GM06990 (cell line): ENCODE measurements at regions not wholly inside any gene's neighbourhood (a gene's known extent, or its start where the extent isn't known, plus 50 kb on each side); places are given as distances from the start of the nearest gene placed in this dataset.

ENCODE experiments used
- DNase-seq: peaks from one replicate; pipeline ENCODE4 v3.0.0-alpha.2; 2011; ENCODE audit not compliant: insufficient read length; ENCODE audit errors: extremely low read depth
- H3K27me3 ChIP-seq: replicated peaks from 2 replicates; pipeline ENCODE4 v1.6.0; 2011; ENCODE audit warnings: low read length; ENCODE audit not compliant: control insufficient read depth, insufficient read depth
- H3K36me3 ChIP-seq: 2 replicates; pipeline ENCODE4 v1.5.1; 2011; ENCODE audit warnings: low read length; ENCODE audit not compliant: control insufficient read depth, insufficient read depth
- H3K4me3 ChIP-seq: replicated peaks from 2 replicates; pipeline ENCODE4 v1.5.1; 2011; ENCODE audit warnings: low read depth, mild to moderate bottlenecking, control low read depth, low read length
- TF ChIP-seq, protein P1 (sequence below): IDR thresholded peaks from 2 replicates; pipeline ENCODE4 v1.5.1; 2011; ENCODE audit warnings: low read length, control low read depth, mild to moderate bottlenecking, inconsistent platforms; ENCODE audit not compliant: insufficient read depth, poor library complexity, severe bottlenecking

DNA sequence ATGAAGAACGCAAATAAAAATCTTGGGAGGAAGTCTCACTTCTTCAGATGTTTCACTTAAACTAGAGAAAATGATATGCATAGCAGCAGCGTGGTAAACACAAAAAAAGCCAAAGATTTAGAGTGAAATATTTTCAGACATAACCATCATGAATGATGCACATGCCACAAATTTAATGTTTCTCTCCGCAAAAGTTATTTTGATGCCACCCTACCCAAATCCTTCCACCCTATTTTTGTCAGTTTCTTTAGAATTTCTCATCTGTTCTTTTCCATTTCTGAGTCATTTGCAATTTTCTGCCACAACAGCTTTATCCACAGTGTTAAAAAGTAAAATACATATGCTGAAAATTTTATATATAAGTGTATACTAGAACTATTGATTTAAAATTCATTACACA, 1663.7 kb upstream of the ADGRL3 start:
- DNase-seq, result no peak
- H3K36me3 ChIP-seq, result no peaks in the 10 kb centered on the region
- no peaks in the 10 kb centered on the region for H3K27me3 ChIP-seq
- no peak overlapping the region for H3K4me3 ChIP-seq
- TF ChIP-seq, protein P1, sequence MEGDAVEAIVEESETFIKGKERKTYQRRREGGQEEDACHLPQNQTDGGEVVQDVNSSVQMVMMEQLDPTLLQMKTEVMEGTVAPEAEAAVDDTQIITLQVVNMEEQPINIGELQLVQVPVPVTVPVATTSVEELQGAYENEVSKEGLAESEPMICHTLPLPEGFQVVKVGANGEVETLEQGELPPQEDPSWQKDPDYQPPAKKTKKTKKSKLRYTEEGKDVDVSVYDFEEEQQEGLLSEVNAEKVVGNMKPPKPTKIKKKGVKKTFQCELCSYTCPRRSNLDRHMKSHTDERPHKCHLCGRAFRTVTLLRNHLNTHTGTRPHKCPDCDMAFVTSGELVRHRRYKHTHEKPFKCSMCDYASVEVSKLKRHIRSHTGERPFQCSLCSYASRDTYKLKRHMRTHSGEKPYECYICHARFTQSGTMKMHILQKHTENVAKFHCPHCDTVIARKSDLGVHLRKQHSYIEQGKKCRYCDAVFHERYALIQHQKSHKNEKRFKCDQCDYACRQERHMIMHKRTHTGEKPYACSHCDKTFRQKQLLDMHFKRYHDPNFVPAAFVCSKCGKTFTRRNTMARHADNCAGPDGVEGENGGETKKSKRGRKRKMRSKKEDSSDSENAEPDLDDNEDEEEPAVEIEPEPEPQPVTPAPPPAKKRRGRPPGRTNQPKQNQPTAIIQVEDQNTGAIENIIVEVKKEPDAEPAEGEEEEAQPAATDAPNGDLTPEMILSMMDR, result no peak

DNA sequence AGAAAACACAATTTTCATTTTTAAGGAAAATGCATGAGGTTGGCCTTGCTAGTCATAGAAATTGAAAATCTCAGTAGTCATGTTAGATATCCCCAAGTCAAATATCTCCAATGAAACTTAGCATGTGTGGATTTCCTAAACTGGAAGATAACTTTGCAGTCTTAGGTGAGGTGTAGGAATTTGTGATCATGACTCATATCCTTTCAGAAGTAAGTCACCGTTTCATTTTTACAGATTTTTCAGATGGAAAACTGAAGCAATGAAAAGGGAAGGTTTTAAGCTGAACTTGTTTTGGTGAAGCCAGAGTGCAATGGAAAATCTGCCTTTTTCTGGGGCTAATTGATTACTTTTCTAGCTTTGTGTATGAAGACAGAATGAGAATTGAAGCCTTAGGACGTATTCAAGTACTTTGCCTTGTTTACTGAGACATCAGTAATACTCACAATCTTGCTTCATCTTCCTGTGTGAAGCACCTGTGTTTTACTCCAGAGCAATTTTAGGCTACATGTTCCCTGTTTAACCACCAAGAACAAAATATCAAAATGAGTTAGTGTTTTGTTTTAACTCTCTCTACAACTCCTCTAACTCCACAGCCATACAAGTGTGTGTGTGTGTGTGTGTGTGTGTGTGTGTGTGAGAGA, 1662.8 kb upstream of the ADGRL3 start:
- Histone ChIP-seq H3K27me3 (no peaks in the 10 kb centered on the region), H3K4me3 (no peak overlapping the region), H3K36me3 (no peaks in the 10 kb centered on the region)
- DNase-seq, result no peak
- TF ChIP-seq, protein P1, result no peak

DNA sequence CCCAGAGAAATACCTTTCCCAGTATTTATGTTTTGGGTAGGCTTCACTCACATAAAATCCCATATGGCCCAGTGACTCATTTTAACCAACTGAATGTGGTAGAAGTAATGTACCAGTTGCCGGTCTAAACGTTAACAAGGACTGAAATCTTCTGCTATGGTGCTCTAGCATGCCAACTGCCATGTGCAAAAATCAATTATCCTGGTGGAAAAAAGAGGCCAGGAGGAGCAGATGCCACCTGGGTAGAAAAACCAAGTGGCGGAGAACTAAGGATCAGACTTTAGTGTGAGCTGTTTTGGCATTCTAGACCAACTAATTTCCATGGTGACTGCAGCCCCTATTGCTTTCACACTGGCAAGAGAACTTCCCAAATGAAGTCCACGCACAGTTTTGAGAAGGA, 1660.7 kb upstream of the ADGRL3 start:
- Histone ChIP-seq H3K4me3 (no peak overlapping the region), H3K36me3 (no peaks in the 10 kb centered on the region), H3K27me3 (no peaks in the 10 kb centered on the region)
- TF ChIP-seq, protein P1, result no peak
- no peak for DNase-seq

DNA sequence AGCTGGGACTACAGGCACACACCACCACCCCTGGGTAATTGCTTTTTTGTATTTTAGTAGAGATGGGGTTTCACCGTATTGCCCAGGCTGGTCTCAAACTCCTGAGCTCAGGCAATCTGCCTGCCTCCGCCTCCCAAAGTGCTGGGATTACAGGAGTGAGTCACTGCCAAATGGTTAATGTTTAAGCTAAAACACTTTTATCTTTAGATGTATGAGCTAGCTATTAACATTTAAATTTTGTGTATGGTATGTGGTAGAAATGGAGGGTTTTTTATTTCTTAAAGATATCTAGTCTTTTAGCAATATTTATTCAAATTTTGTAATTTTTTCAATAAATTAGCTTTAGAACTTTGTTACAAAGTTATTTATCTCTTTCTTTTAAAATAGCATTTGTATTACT, 1659.8 kb upstream of the ADGRL3 start:
- Histone ChIP-seq H3K4me3 (no peak overlapping the region), H3K27me3 (no peaks in the 10 kb centered on the region), H3K36me3 (no peaks in the 10 kb centered on the region)
- DNase-seq, result no peak
- TF ChIP-seq, protein P1, result no peak

DNA sequence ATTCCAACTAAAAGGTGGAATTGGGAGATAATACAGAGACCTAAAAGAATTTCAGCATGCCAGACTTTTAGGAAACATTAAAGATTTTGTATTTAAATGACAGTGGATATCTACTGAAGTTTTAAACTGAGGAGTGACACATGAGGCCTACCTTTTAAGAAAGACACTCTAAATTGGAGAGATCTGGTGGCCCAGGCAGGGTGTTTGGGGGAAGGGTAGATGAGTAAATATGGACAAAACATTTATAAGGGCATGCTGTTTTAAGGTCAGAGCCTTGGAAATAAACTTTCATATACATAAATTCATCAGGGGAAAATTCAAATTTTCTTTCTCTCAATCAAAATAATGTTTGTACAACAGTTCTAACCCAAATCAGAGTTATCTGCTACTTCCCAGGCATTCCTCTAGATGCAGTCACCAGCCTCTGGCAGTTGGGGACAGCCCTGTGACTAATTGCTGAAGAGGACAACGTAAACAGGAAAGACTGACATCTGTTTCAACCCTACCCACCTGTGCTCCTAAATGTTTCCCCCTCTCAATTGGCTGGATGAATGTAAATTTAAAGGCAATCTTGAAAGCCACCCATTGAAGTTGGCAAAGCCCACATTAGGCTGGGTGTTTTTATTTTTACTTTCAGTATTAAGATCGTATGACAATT, 1646.9 kb upstream of the ADGRL3 start:
- DNase-seq, result no peak
- no peak overlapping the region for H3K4me3 ChIP-seq
- H3K27me3 ChIP-seq, result no peaks in the 10 kb centered on the region
- TF ChIP-seq, protein P1, result no peak
- no peaks in the 10 kb centered on the region for H3K36me3 ChIP-seq
